IMR-90 (cell line): ENCODE measurements at regions not wholly inside any gene's neighbourhood (a gene's known extent, or its start where the extent isn't known, plus 50 kb on each side); places are given as distances from the start of the nearest gene placed in this dataset.
A peak's percentile ranks its signal among the peaks of the same experiment; 100 is the strongest.

Experiments
- ATAC-seq: fragments of 200-7000 bp; cut with Tn5 transposase; 2 replicates; pipeline ENCODE4 v1.9.1; 2020; ENCODE audit warnings: low read depth, mild to moderate bottlenecking, moderate library complexity
- BruUV-seq: library from RNA; stranded (reverse); fragments of 400-500 nt; replicated peaks from 2 replicates; lab custom pipeline; 2021; lab: Mats Ljungman, UMichigan
- CTCF ChIA-PET: fragments of 300-600 bp; formaldehyde crosslinking; extraction: SDS; loops from one replicate; lab custom pipeline; 2021; ENCODE audit warnings: antibody characterized with exemption; lab: Yijun Ruan, JAX
- POLR2A ChIA-PET: fragments of 300-600 bp; sonication (Branson Sonifier 250); formaldehyde crosslinking; loops from one replicate; lab custom pipeline; 2022; ENCODE audit warnings: antibody characterized with exemption; ENCODE audit not compliant: unreplicated experiment; lab: Charles Lee
- DNase-seq: peaks from one replicate; pipeline ENCODE4 v3.0.0; 2013
- H2AFZ ChIP-seq: replicated peaks from 2 replicates; pipeline ENCODE3; 2013; ENCODE audit warnings: low read length, mild to moderate bottlenecking; ENCODE audit not compliant: poor library complexity
- H2AK5ac ChIP-seq: 2 replicates; pipeline ENCODE4 v1.6.1; 2013; ENCODE audit warnings: low read depth, low read length, inconsistent platforms
- H2AK9ac ChIP-seq: replicated peaks from 2 replicates; pipeline ENCODE3; 2013; ENCODE audit warnings: mild to moderate bottlenecking, low read depth, low read length, moderate library complexity; ENCODE audit not compliant: poor library complexity
- H2BK120ac ChIP-seq: 2 replicates; pipeline ENCODE4 v1.6.1; 2013; ENCODE audit warnings: low read depth, low read length, inconsistent platforms
- H2BK15ac ChIP-seq: 3 replicates; pipeline ENCODE4 v1.6.1; 2013; ENCODE audit warnings: low read depth, low read length, inconsistent platforms
- H2BK20ac ChIP-seq: 2 replicates; pipeline ENCODE4 v1.6.1; 2013; ENCODE audit warnings: low read depth, mild to moderate bottlenecking, inconsistent platforms, low read length, moderate library complexity
- H2BK5ac ChIP-seq: 2 replicates; pipeline ENCODE4 v1.6.1; 2013; ENCODE audit warnings: mild to moderate bottlenecking, low read depth, low read length, inconsistent platforms; ENCODE audit not compliant: poor library complexity, severe bottlenecking
- H3K14ac ChIP-seq: replicated peaks from 2 replicates; pipeline ENCODE4 v1.6.1; 2013; ENCODE audit warnings: low read depth, low read length, inconsistent platforms
- H3K18ac ChIP-seq: 2 replicates; pipeline ENCODE4 v1.6.1; 2013; ENCODE audit warnings: low read depth, low read length, control low read depth
- H3K23ac ChIP-seq: 2 replicates; pipeline ENCODE4 v1.6.1; 2013; ENCODE audit warnings: low read depth, low read length, inconsistent platforms
- H3K27ac ChIP-seq: 2 replicates; pipeline ENCODE4 v1.5.1; 2013; ENCODE audit warnings: mild to moderate bottlenecking, control low read depth, low read length; ENCODE audit not compliant: insufficient read depth
- H3K27me3 ChIP-seq: 2 replicates; pipeline ENCODE4 v1.6.1; 2013; ENCODE audit warnings: low read length; ENCODE audit not compliant: control insufficient read depth, insufficient read depth
- H3K36me3 ChIP-seq: 2 replicates; pipeline ENCODE4 v1.6.1; 2013; ENCODE audit warnings: low read length, mixed read lengths; ENCODE audit not compliant: control insufficient read depth, insufficient read depth
- H3K4ac ChIP-seq: 2 replicates; pipeline ENCODE4 v1.6.1; 2013; ENCODE audit warnings: low read depth, low read length, inconsistent platforms
- H3K4me1 ChIP-seq: 2 replicates; pipeline ENCODE4 v1.6.1; 2013; ENCODE audit warnings: low read length, mixed read lengths; ENCODE audit not compliant: control insufficient read depth, insufficient read depth
- H3K4me2 ChIP-seq: 2 replicates; pipeline ENCODE4 v1.6.1; 2013; ENCODE audit warnings: low read depth, mild to moderate bottlenecking, control low read depth, low read length, moderate library complexity
- H3K4me3 ChIP-seq: 2 replicates; pipeline ENCODE4 v1.5.1; 2013; ENCODE audit warnings: low read depth, mild to moderate bottlenecking, control low read depth, low read length, moderate library complexity; ENCODE audit not compliant: insufficient read depth
- H3K56ac ChIP-seq: 2 replicates; pipeline ENCODE4 v1.6.1; 2013; ENCODE audit warnings: low read length, inconsistent platforms; ENCODE audit not compliant: insufficient read depth; ENCODE audit errors: extremely low read depth
- H3K79me1 ChIP-seq, 2 experiments: 2 replicates each; pipeline ENCODE4 v1.6.1; 2013; ENCODE audit warnings: low read length in 2 of 2, inconsistent platforms in 1 of 2, low read depth in 1 of 2
- H3K9ac ChIP-seq: 2 replicates; pipeline ENCODE4 v1.6.1; 2013; ENCODE audit warnings: low read depth, low read length, control low read depth
- H3K9me1 ChIP-seq: 2 replicates; pipeline ENCODE4 v1.6.1; 2013; ENCODE audit warnings: low read length, inconsistent platforms; ENCODE audit not compliant: insufficient read depth
- H3K9me3 ChIP-seq: 2 replicates; pipeline ENCODE4 v1.6.1; 2013; ENCODE audit warnings: low read length; ENCODE audit not compliant: control insufficient read depth, insufficient read depth
- H4K20me1 ChIP-seq: 2 replicates; pipeline ENCODE4 v1.6.1; 2013; ENCODE audit warnings: low read length, inconsistent platforms; ENCODE audit not compliant: insufficient read depth
- H4K5ac ChIP-seq: 2 replicates; pipeline ENCODE4 v1.6.1; 2013; ENCODE audit warnings: mild to moderate bottlenecking, low read depth, low read length, control low read depth
- H4K8ac ChIP-seq, 2 experiments: 2 replicates each; pipeline ENCODE4 v1.6.1; 2013; ENCODE audit warnings: low read depth in 2 of 2, low read length in 2 of 2, control low read depth in 1 of 2, inconsistent platforms in 1 of 2
- H4K91ac ChIP-seq: 2 replicates; pipeline ENCODE4 v1.6.1; 2013; ENCODE audit warnings: low read depth, low read length, inconsistent platforms; ENCODE audit not compliant: insufficient read depth
- BHLHE40 ChIP-seq: fragments of 150-350 bp; IDR thresholded peaks from 2 replicates; pipeline ENCODE4 v1.6.1; 2016; ENCODE audit warnings: mild to moderate bottlenecking, low read depth, low read length
- CEBPB ChIP-seq: IDR thresholded peaks from 2 replicates; pipeline ENCODE4 v1.6.1; 2012; ENCODE audit warnings: low read depth, low read length, improper control_type of control experiment
- CHD1 ChIP-seq: IDR thresholded peaks from 2 replicates; pipeline ENCODE4 v1.6.1; 2012; ENCODE audit warnings: low read depth, low read length, improper control_type of control experiment
- FOS ChIP-seq: fragments of 150-350 bp; IDR thresholded peaks from 2 replicates; pipeline ENCODE4 v1.6.1; 2016; ENCODE audit warnings: low read depth, low read length
- MAFK ChIP-seq: IDR thresholded peaks from 2 replicates; pipeline ENCODE4 v1.6.1; 2012; ENCODE audit warnings: low read depth, low read length, improper control_type of control experiment
- MAZ ChIP-seq: IDR thresholded peaks from 2 replicates; pipeline ENCODE4 v1.6.1; 2012; ENCODE audit warnings: low read depth, mild to moderate bottlenecking, low read length, improper control_type of control experiment, moderate library complexity, borderline replicate concordance
- MXI1 ChIP-seq: IDR thresholded peaks from 2 replicates; pipeline ENCODE4 v1.6.1; 2012; ENCODE audit warnings: low read depth, mild to moderate bottlenecking, low read length, moderate library complexity, borderline replicate concordance
- POLR2A ChIP-seq: IDR thresholded peaks from 2 replicates; pipeline ENCODE4 v1.6.1; 2012; ENCODE audit warnings: mild to moderate bottlenecking, low read depth, low read length
- RAD21 ChIP-seq: IDR thresholded peaks from 2 replicates; pipeline ENCODE4 v1.6.1; 2012; ENCODE audit warnings: low read length, improper control_type of control experiment
- RCOR1 ChIP-seq: IDR thresholded peaks from 2 replicates; pipeline ENCODE4 v1.6.1; 2012; ENCODE audit warnings: mild to moderate bottlenecking, low read length, improper control_type of control experiment; ENCODE audit not compliant: insufficient replicate concordance
- RFX5 ChIP-seq: IDR thresholded peaks from 2 replicates; pipeline ENCODE4 v1.8.0; 2012; ENCODE audit warnings: low read depth, mild to moderate bottlenecking, low read length, moderate library complexity
- SMC3 ChIP-seq: fragments of 150-350 bp; IDR thresholded peaks from 2 replicates; pipeline ENCODE4 v1.6.1; 2016; ENCODE audit warnings: low read depth, mild to moderate bottlenecking, antibody characterized with exemption, low read length, moderate library complexity
- WGBS, 2 experiments: methylation state at CpG; one replicate each; pipeline versions ENCODE4 v1.1.5 to v1.1.7; 2013; ENCODE audit warnings: missing lambda C conversion rate in 2 of 2; ENCODE audit not compliant: insufficient read length in 1 of 2; ENCODE audit errors: extremely low coverage in 2 of 2; 5-methylcytosine and 5-hydroxymethylcytosine counted together
- dilution Hi-C: fragments of 300-500 bp; cut with HindIII; formaldehyde crosslinking; loops from one replicate; pipeline ENCODE4 v1.14.3; 2018; ENCODE audit warnings: low sequenced_read_pairs; ENCODE audit not compliant: unreplicated experiment
- in situ Hi-C: fragments of 300-500 bp; cut with MboI; formaldehyde crosslinking; loops from 3 replicates; pipeline ENCODE4 v1.14.3; 2019; ENCODE audit warnings: low sequenced_read_pairs, inconsistent platforms, mixed read lengths
- intact Hi-C: fragments of 100-400 bp; cut with micrococcal nuclease; formaldehyde crosslinking; loops from 2 replicates; pipeline ENCODE4 v1.10.0; 2022
- TF ChIP-seq, protein P1 (sequence below): conservative IDR thresholded peaks from 2 replicates; pipeline ENCODE4 v1.5.1; 2012; ENCODE audit warnings: mild to moderate bottlenecking, low read depth, low read length, improper control_type of control experiment
- TF ChIP-seq, protein P2 (sequence below): fragments of 150-350 bp; IDR thresholded peaks from 2 replicates; pipeline ENCODE4 v1.6.1; 2016; ENCODE audit warnings: low read depth, mild to moderate bottlenecking, low read length, moderate library complexity, borderline replicate concordance
- TF ChIP-seq, protein P3 (sequence below): fragments of 150-350 bp; IDR thresholded peaks from 2 replicates; pipeline ENCODE4 v1.6.1; 2017; ENCODE audit warnings: mild to moderate bottlenecking, antibody characterized with exemption, low read length, low read depth

DNA sequence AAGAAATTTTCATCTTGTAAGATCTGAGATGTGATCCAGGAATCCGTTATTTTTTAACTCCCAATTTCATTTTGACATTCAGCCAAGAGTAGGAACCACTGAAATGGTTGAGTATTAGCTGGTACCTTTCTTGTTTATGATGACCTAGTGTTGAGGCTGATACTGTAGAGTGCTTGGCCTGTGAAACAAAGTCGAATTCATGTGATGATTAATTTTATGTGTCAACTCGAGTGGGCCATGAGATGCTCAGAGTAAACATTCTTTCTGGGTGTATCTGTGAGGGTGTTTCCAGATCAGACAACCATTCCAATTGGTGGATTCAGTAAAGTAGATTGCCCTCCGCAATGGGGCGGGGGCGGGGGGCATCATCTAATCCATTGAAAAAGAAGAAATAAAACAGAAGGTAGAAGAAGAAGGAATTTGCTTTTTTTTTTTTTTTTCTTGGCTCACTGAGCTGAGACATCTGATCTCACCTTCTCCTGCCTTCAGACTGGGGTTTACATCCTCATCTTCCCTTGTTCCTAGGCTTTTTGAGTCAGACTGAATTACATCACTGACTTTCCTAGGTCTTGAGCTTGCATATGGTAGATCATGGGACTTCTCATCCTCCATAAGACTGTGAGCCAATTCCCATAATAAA, 264.6 kb upstream of the KCNJ16 start:
- Histone ChIP-seq H3K4me2 (no peak overlapping the region), H3K14ac (0 out of 2 replicates have a peak overlapping the region, but pooled peaks have one; percentile 0), H3K27ac (no peak overlapping the region), H2BK120ac (no peak overlapping the region), H2AFZ (no peak overlapping the region), H3K4ac (no peak overlapping the region), H3K23ac (no peak overlapping the region), H3K9me1 (no peaks in the 10 kb centered on the region), H4K5ac (no peak overlapping the region), H2BK5ac (no peak overlapping the region), H2AK9ac (no peak overlapping the region), H2BK20ac (peak overlapping the region; percentile 49; the same call in 1 of the 2 replicates), H3K18ac (0 out of 2 replicates have a peak overlapping the region, but pooled peaks have one; percentile 29), H3K9me3 (no peaks in the 10 kb centered on the region), H2BK15ac (no peak overlapping the region), H3K9ac (no peak overlapping the region), H4K91ac (no peak overlapping the region), H4K20me1 (no peaks in the 10 kb centered on the region), H3K56ac (no peak overlapping the region), H3K4me3 (no peak overlapping the region), H3K36me3 (no peaks in the 10 kb centered on the region), H3K27me3 (no peaks in the 10 kb centered on the region), H3K79me1 (no peaks in the 10 kb centered on the region), H3K4me1 (peaks cover 2% of the 10 kb centered on the region; the same call in 1 of the 2 replicates), H2AK5ac (no peak overlapping the region), H4K8ac (no peak overlapping the region)
- 33% methylated on average over 1 of the region's 6 CpGs; no CpG with 5 or more reads in 1 of the 2 experiments for WGBS, 2 experiments
- TF ChIP-seq RFX5 (no peak), SMC3 (no peak), BHLHE40 (no peak), CEBPB (no peak), MAFK (no peak), FOS (no peak), CHD1 (no peak), MAZ (no peak), RAD21 (no peak), POLR2A (no peak), RCOR1 (no peak), MXI1 (no peak)
- TF ChIP-seq, protein P1, sequence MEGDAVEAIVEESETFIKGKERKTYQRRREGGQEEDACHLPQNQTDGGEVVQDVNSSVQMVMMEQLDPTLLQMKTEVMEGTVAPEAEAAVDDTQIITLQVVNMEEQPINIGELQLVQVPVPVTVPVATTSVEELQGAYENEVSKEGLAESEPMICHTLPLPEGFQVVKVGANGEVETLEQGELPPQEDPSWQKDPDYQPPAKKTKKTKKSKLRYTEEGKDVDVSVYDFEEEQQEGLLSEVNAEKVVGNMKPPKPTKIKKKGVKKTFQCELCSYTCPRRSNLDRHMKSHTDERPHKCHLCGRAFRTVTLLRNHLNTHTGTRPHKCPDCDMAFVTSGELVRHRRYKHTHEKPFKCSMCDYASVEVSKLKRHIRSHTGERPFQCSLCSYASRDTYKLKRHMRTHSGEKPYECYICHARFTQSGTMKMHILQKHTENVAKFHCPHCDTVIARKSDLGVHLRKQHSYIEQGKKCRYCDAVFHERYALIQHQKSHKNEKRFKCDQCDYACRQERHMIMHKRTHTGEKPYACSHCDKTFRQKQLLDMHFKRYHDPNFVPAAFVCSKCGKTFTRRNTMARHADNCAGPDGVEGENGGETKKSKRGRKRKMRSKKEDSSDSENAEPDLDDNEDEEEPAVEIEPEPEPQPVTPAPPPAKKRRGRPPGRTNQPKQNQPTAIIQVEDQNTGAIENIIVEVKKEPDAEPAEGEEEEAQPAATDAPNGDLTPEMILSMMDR, result no peak
- TF ChIP-seq, protein P2, sequence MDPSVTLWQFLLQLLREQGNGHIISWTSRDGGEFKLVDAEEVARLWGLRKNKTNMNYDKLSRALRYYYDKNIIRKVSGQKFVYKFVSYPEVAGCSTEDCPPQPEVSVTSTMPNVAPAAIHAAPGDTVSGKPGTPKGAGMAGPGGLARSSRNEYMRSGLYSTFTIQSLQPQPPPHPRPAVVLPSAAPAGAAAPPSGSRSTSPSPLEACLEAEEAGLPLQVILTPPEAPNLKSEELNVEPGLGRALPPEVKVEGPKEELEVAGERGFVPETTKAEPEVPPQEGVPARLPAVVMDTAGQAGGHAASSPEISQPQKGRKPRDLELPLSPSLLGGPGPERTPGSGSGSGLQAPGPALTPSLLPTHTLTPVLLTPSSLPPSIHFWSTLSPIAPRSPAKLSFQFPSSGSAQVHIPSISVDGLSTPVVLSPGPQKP, result no peak
- TF ChIP-seq, protein P3, sequence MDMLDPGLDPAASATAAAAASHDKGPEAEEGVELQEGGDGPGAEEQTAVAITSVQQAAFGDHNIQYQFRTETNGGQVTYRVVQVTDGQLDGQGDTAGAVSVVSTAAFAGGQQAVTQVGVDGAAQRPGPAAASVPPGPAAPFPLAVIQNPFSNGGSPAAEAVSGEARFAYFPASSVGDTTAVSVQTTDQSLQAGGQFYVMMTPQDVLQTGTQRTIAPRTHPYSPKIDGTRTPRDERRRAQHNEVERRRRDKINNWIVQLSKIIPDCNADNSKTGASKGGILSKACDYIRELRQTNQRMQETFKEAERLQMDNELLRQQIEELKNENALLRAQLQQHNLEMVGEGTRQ, result no peak
- DNase-seq (no peak), ATAC-seq (no peak)
- POLR2A ChIA-PET, result no interaction called here
- no TSS peak for BruUV-seq
- dilution Hi-C loops, result no loop called here
- intact Hi-C loops, result no loop called here
- CTCF ChIA-PET, result interaction anchor here (0.5 to 0.8 kb wide), 3 partner anchors 21 to 329 kb away, joined by 3 to 5 read pairs (median 5); no protein-coding TSS in a partner anchor
- in situ Hi-C loops, result no loop called here
